HG03280 (cell line): ENCODE measurements at regions not wholly inside any gene's neighbourhood (a gene's known extent, or its start where the extent isn't known, plus 50 kb on each side); places are given as distances from the start of the nearest gene placed in this dataset.
"Not testable (repeated sequence)": the region's sequence is repeated elsewhere in the genome, so short reads cannot be mapped to it uniquely, and the experiment has no call there.

Experiments
- ATAC-seq: cut with Tn5 transposase; IDR thresholded peaks from one replicate; pipeline ENCODE4 v1.9.1; 2021; ENCODE audit warnings: mild to moderate bottlenecking, moderate library complexity; ENCODE audit not compliant: unreplicated experiment

- no peak for ATAC-seq
These were observed 103.9 kb upstream of the SEC14L1 start for GRCh38 chr17:77036841-77037381.

- ATAC-seq = no peak
These were observed 102.8 kb upstream of the SEC14L1 start for GRCh38 chr17:77037943-77038342.

- ATAC-seq = no peak
These were observed 101.7 kb upstream of the SEC14L1 start for GRCh38 chr17:77038884-77039555.

GRCh38 chr17:77042476-77043231, 98.1 kb upstream of the SEC14L1 start:
- no peak for ATAC-seq

GRCh38 chr17:77045441-77046041, 95.2 kb upstream of the SEC14L1 start:
- ATAC-seq = no peak

GRCh38 chr17:77049440-77049839, 91.3 kb upstream of the SEC14L1 start:
- ATAC-seq = no peak

- ATAC-seq = not testable (repeated sequence)
These were observed 89.9 kb upstream of the SEC14L1 start for GRCh38 chr17:77050901-77051300.

GRCh38 chr17:77054936-77055335, 85.8 kb upstream of the SEC14L1 start:
- ATAC-seq = no peak

- no peak for ATAC-seq
These were observed 85.3 kb upstream of the SEC14L1 start for GRCh38 chr17:77055453-77055852.

- ATAC-seq = no peak
These were observed 82.8 kb upstream of the SEC14L1 start for GRCh38 chr17:77058016-77058415.

- no peak for ATAC-seq
These were observed 79.1 kb upstream of the SEC14L1 start for GRCh38 chr17:77061669-77062068.

- no peak for ATAC-seq
These were observed 76.2 kb upstream of the SEC14L1 start for GRCh38 chr17:77064598-77064997.

- ATAC-seq = no peak
These were observed 74.6 kb upstream of the SEC14L1 start for GRCh38 chr17:77066165-77066564.

GRCh38 chr17:77066726-77067409, 73.9 kb upstream of the SEC14L1 start:
- ATAC-seq = not testable (repeated sequence)

GRCh38 chr17:77068915-77069314, 71.9 kb upstream of the SEC14L1 start:
- no peak for ATAC-seq

GRCh38 chr17:77070888-77071279, 69.9 kb upstream of the SEC14L1 start:
- no peak for ATAC-seq

- no peak for ATAC-seq
These were observed 68.8 kb upstream of the SEC14L1 start for GRCh38 chr17:77071925-77072490.

- no peak for ATAC-seq
These were observed 68.1 kb upstream of the SEC14L1 start for GRCh38 chr17:77072670-77073069.

- ATAC-seq = no peak
These were observed 66.1 kb upstream of the SEC14L1 start for GRCh38 chr17:77074681-77075080.

- ATAC-seq = no peak
These were observed 64.5 kb upstream of the SEC14L1 start for GRCh38 chr17:77076124-77076830.
